ENCODE measurements at regions not wholly inside any gene's neighbourhood (a gene's known extent, or its start where the extent isn't known, plus 50 kb on each side); places are given as distances from the start of the nearest gene placed in this dataset.
A peak's percentile ranks its signal among the peaks of the same experiment; 100 is the strongest.
"Not testable (repeated sequence)": the region's sequence is repeated elsewhere in the genome, so short reads cannot be mapped to it uniquely, and the experiment has no call there.

GRCh38 chr7:115210552-115210951 lies 288.7 kb downstream of the MDFIC start:
- DNase-seq (ENCODE audit: low spot score), result no peak

DNA sequence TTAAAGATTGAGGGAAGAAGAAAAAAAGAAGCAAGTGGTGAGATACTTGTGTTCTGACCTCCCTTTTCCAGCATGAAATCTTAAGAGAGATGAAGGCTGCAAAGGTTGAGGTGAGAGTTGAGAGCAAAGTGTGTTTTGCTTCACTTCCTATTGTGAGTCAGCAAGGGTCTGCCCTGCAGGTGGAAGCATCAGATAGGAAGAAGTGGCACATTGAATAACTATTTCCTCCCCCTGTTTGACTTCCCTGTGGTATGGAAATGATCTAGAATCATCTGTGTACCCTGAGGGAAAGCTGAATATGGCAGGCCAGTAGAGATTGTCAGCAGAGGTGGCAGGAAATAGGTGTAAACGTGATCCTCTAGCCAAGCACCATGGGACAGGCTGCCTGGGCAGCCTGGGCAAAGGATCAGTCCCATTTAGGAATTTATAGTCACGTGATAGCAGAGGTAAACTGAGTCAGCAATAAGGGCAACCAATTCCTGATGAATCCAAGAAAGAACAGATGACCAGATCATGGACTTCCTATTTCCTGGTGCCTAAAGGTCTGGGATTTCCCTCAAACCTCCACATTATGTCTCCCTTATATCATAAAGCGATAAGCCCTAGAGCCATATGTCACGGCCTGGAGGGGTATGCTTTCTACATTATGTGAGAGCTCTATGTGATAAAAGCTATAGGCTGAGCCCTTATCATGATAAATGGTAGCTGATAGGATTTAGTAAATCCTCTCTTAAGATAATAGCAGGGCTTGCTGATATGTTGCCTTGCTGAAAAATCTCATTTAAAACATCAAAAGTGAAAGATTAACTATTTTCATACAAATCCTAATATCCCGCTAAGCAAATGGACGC lies 287.0 kb downstream of the MDFIC start:
- no peak for DNase-seq (ENCODE audit: low spot score)

GRCh38 chr7:115206374-115206773 lies 284.5 kb downstream of the MDFIC start:
- not testable (repeated sequence) for DNase-seq (ENCODE audit: low spot score)

GRCh38 chr7:115198143-115198542 lies 276.2 kb downstream of the MDFIC start:
- DNase-seq (ENCODE audit: low spot score), result no peak

- DNase-seq (ENCODE audit: low spot score), result no peak
Measured at GRCh38 chr7:115195208-115195607, 273.3 kb downstream of the MDFIC start.

DNA sequence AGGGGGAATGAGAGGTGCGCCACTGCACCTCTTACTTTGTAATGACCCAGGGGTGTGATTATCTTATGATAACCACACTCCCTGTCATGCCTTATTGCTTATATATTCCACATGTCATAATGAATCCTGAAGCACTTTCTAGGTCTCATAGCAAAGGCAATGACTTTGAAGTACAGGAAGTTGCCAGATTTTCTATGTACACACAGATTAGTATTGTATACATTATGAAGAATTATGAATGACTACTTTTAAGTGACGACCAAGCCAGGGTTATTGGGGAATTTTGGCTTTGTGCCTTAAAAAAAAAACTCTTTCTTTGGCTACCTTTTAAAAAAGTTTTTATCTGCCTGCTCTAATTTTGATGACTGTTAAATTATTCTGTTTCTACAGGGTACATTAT lies 269.6 kb downstream of the MDFIC start:
- no peak for DNase-seq (ENCODE audit: low spot score)

DNA sequence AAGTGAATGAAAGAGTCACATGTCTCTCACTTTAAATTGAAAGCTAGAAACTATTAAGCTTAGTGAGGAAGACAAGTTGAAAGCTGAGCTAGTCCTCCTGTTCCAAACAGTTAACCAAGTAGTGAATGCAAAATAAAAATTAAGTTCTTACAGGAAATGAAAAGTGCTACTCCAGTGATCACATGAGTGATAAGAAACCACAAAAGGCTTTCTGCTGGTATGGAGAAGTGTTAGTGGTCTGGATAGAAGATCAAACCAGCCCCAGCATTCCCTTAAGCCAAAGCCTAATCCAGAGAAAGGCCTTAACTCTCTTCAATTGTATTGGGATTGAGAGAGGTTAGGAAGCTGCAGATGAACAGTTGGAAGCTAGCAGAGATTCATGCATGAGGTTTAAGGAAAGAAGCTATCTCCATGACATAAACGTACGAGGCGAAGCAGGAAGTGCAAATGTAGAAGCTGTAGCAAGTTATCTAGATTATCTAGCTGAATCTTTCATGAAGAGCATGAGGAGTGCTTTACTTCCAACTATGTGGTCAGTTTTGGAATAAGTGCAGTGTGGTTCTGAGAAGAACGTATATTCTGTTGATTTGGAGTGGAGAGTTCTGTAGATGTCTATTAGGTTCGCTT lies 261.6 kb downstream of the MDFIC start:
- DNase-seq (ENCODE audit: low spot score), result no peak

- no peak for DNase-seq (ENCODE audit: low spot score)
Measured at GRCh38 chr7:115178835-115179234, 256.9 kb downstream of the MDFIC start.

DNA sequence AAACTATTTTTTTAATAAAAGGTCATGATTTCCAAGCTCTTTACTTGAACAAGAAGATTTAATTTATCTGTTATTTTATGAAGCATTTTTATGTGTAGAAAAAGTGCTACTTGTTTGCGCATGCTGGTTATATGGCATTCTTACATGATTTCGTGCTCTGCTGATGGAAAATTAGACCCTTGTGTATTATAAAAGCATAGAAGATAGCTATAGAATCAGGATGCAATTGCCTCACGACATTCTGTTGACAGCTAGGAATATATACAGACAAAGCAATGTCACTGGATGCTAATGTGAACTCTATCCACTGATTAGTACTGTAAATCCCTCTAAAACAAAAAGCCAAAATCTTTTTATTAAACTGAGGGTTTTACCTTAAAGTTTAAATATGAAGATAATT lies 255.9 kb downstream of the MDFIC start:
- no peak for DNase-seq (ENCODE audit: low spot score)

- DNase-seq (ENCODE audit: low spot score), result no peak
Measured at GRCh38 chr7:115177103-115177502, 255.2 kb downstream of the MDFIC start.

DNA sequence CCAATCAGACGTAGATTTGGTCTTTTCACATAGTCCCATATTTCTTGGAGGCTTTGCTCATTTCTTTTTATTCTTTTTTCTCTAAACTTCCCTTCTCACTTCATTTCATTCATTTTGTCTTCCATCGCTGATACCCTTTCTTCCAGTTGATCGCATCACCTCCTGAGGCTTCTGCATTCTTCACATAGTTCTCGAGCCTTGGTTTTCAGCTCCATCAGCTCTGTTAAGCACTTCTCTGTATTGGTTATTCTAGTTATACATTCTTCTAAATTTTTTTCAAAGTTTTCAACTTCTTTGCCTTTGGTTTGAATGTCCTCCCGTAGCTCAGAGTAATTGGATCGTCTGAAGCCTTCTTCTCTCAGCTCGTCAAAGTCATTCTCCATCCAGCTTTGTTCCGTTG lies 250.5 kb downstream of the MDFIC start:
- DNase-seq (ENCODE audit: low spot score), result not testable (repeated sequence)

DNA sequence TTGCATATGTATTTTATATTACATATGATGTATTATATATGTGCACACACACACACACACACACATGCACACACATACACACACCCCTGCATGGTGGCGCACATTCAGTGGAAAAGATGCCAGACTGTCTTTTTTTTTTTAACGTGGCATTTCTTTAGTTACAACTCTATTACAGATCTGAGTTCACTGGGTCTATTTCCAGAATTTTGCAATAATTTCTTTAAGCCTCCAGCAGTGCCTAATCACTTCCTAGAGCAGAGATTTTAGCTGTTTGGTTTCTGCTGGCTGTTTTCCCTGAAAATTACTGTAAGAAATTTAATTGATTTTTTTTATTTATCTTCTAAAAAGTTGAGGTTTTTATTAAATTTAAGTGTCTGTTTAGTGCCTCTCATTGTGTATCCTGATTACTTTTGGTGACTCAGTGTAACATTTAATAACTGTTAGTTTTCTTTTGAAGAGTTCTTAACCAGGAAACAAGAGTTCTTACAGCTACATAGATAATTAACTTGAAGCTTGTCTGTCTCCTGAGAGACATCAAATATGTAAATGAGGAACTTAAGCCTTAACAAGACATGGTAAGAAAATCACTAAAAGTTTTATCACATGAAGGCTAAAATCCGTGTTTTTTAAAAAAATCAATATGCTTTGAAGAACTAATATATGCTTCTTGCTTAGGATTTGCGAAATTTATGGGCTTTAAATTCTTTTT lies 232.0 kb downstream of the MDFIC start:
- no peak for DNase-seq (ENCODE audit: low spot score)

- no peak for DNase-seq (ENCODE audit: low spot score)
Measured at GRCh38 chr7:115153176-115153575, 231.3 kb downstream of the MDFIC start.

GRCh38 chr7:115146148-115146547 lies 224.3 kb downstream of the MDFIC start:
- peak; percentile 2 for DNase-seq (ENCODE audit: low spot score)

DNA sequence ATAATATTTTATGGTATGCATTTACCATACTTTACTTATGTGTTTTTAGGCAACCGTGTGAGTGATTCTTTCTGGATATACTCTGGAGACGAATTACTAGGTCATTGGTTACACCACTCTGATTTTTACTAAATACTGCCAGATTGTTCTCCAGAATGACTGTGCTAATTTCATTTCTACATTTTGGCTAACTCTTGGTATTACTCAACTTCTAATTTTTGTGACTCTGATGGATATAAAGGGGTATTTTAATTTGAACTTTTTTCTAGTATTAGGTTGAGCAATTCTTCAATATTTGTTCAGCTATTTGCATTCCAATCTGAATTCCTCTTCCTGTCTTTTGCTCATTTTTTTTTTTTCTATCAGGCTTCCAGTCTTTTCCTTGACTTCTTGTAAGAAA lies 223.6 kb downstream of the MDFIC start:
- peak; percentile 52 for DNase-seq (ENCODE audit: low spot score)

GRCh38 chr7:115137816-115138215 lies 215.9 kb downstream of the MDFIC start:
- no peak for DNase-seq (ENCODE audit: low spot score)

- no peak for DNase-seq (ENCODE audit: low spot score)
Measured at GRCh38 chr7:115136796-115137443, 215.0 kb downstream of the MDFIC start.

GRCh38 chr7:115135769-115136410 lies 214.0 kb downstream of the MDFIC start:
- no peak for DNase-seq (ENCODE audit: low spot score)

DNA sequence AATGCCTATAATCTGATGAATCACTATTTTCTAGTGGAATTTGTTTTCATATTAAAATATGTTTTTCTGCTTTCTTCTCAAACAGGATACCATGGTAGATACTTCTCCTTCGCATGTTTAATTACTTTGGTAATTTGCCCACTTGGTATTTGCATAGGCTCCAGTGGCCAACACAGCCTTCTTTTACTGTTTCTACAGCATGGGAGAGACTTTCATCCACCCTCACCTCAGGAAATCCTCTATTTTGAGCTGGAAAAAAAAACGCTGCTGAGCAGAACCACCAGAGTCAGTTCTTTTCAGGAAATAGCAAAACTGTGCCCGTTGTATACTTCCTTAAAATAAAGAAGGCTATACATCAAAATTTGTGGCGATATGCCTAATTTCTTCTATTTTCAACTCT lies 213.3 kb downstream of the MDFIC start:
- DNase-seq (ENCODE audit: low spot score), result no peak

DNA sequence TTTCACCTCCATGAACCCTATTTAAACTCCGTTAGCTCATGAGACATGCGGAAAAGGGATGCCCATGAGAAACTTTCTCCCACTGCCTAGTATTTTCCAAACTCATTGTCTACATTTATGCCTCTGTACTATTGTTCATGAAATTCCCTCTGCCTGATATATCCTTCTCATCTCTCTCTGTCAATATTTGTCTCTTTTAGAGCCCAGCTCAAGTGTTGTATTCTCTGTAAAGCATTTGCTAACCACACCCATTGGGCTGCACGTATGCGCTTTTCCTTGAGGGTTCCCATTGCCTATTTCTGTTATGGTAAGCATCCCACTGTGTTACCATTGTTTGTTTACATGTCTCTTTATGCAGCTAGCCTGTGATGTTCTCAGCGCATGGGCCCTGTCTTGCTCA lies 211.4 kb downstream of the MDFIC start:
- DNase-seq (ENCODE audit: low spot score), result no peak

GRCh38 chr7:115132096-115132495 lies 210.2 kb downstream of the MDFIC start:
- DNase-seq (ENCODE audit: low spot score), result no peak

GRCh38 chr7:115128154-115128553 lies 206.3 kb downstream of the MDFIC start:
- no peak for DNase-seq (ENCODE audit: low spot score)
